ENCODE measurements at regions not wholly inside any gene's neighbourhood (a gene's known extent, or its start where the extent isn't known, plus 50 kb on each side); places are given as distances from the start of the nearest gene placed in this dataset.

- TF ChIP-seq EZH2 (IDR thresholded peaks at IDR 0.05; ENCODE audit: insufficient read depth, low read length) (no peak), CTCF (IDR thresholded peaks at IDR 0.05; ENCODE audit: insufficient read depth, low read depth, low read length) (no peak)
Observed at GRCh38 chrX:93354651-93355050, 318.7 kb downstream of the NAP1L3 start.

Data from astrocyte (in vitro differentiated cells and primary cell).